MCF 10A (cell line): ENCODE measurements at regions not wholly inside any gene's neighbourhood (a gene's known extent, or its start where the extent isn't known, plus 50 kb on each side); places are given as distances from the start of the nearest gene placed in this dataset.

Experiments
- BruUV-seq: library from RNA; stranded (reverse); fragments of 400-500 nt; replicated peaks from 2 replicates; lab custom pipeline; 2021; lab: Mats Ljungman, UMichigan
- CTCF ChIA-PET: fragments of 300-600 bp; sonication (Branson Sonifier 250); formaldehyde crosslinking; extraction: SDS; loops from one replicate; lab custom pipeline; 2021; ENCODE audit warnings: antibody characterized with exemption, inconsistent platforms; lab: Yijun Ruan, JAX
- POLR2A ChIA-PET: fragments of 300-600, 350-650 bp; sonication (Branson Sonifier 250); formaldehyde crosslinking; extraction: SDS; loops from one replicate; lab custom pipeline; 2020; ENCODE audit warnings: antibody characterized with exemption, inconsistent platforms; lab: Yijun Ruan, JAX
- DNase-seq: peaks from one replicate; pipeline ENCODE4 v3.0.0-alpha.2; 2018; ENCODE audit not compliant: unreplicated experiment
- H3K27ac Mint-ChIP-seq: one replicate; pipeline ENCODE4 v1.8.0; 2022; ENCODE audit warnings: mild to moderate bottlenecking, low read depth, mixed read lengths; ENCODE audit not compliant: unreplicated experiment
- H3K27me3 Mint-ChIP-seq: one replicate; pipeline ENCODE4 v1.8.0; 2022; ENCODE audit warnings: mixed read lengths; ENCODE audit not compliant: insufficient read depth, unreplicated experiment
- H3K36me3 Mint-ChIP-seq: one replicate; pipeline ENCODE4 v1.8.0; 2022; ENCODE audit warnings: mild to moderate bottlenecking, moderate library complexity, mixed read lengths; ENCODE audit not compliant: insufficient read depth, unreplicated experiment
- H3K4me1 Mint-ChIP-seq: one replicate; pipeline ENCODE4 v1.8.0; 2022; ENCODE audit warnings: mixed read lengths; ENCODE audit not compliant: insufficient read depth, unreplicated experiment
- H3K4me3 Mint-ChIP-seq: one replicate; pipeline ENCODE4 v1.8.0; 2022; ENCODE audit warnings: mild to moderate bottlenecking, moderate library complexity, mixed read lengths; ENCODE audit not compliant: unreplicated experiment
- H3K9me3 Mint-ChIP-seq: one replicate; pipeline ENCODE4 v1.8.0; 2022; ENCODE audit warnings: mixed read lengths; ENCODE audit not compliant: unreplicated experiment
- CTCF ChIP-seq: fragments of 200-600 bp; IDR thresholded peaks from one replicate; pipeline ENCODE4 v1.8.0; 2022; ENCODE audit warnings: antibody characterized with exemption, mild to moderate bottlenecking; ENCODE audit not compliant: unreplicated experiment
- intact Hi-C: fragments of 100-400 bp; cut with micrococcal nuclease; formaldehyde crosslinking; loops from 2 replicates; pipeline ENCODE4 v1.14.1; 2022

- Mint-ChIP-seq H3K4me1 (peaks cover 24% of the 10 kb centered on the region), H3K27me3 (no peaks in the 10 kb centered on the region), H3K36me3 (no peaks in the 10 kb centered on the region), H3K27ac (peak overlapping the region; percentile 80), H3K4me3 (no peak overlapping the region), H3K9me3 (no peaks in the 10 kb centered on the region)
- ChIA-PET CTCF (interaction anchor here (0.6 to 1.2 kb wide), 2 partner anchors 12 to 525 kb away, joined by 3 read pairs; no protein-coding TSS in a partner anchor), POLR2A (no interaction called here)
- TF ChIP-seq CTCF: no peak
- DNase-seq: no peak
- BruUV-seq: no TSS peak
- intact Hi-C loops: no loop called here
Measured at GRCh38 chr11:91164452-91164822, 941.6 kb upstream of the CHORDC1 start.

- no peak for TF ChIP-seq CTCF
- ChIA-PET CTCF (interaction anchor here (0.6 to 1.2 kb wide), 2 partner anchors 12 to 524 kb away, joined by 3 read pairs; no protein-coding TSS in a partner anchor), POLR2A (no interaction called here)
- Mint-ChIP-seq H3K4me1 (peaks cover 26% of the 10 kb centered on the region), H3K36me3 (no peaks in the 10 kb centered on the region), H3K9me3 (no peaks in the 10 kb centered on the region), H3K27ac (peak overlapping the region; percentile 80), H3K4me3 (no peak overlapping the region), H3K27me3 (no peaks in the 10 kb centered on the region)
- BruUV-seq: no TSS peak
- peak; percentile 49 for DNase-seq
- intact Hi-C loops: no loop called here
Measured at GRCh38 chr11:91163619-91164451, 941.0 kb upstream of the CHORDC1 start.

- ChIA-PET POLR2A (no interaction called here), CTCF (interaction anchor here (0.7 kb wide), 1 partner anchor 194 kb away, joined by 5 read pairs; no protein-coding TSS in a partner anchor)
- no peaks in the 10 kb centered on the region for H3K27me3 Mint-ChIP-seq
- no peak overlapping the region for H3K27ac Mint-ChIP-seq
- TF ChIP-seq CTCF: no peak
- H3K4me1 Mint-ChIP-seq: peaks cover 26% of the 10 kb centered on the region
- intact Hi-C loops: no loop called here
- BruUV-seq: no TSS peak
- DNase-seq: no peak
- no peaks in the 10 kb centered on the region for H3K9me3 Mint-ChIP-seq
- no peak overlapping the region for H3K4me3 Mint-ChIP-seq
- no peaks in the 10 kb centered on the region for H3K36me3 Mint-ChIP-seq
Measured at GRCh38 chr11:91160661-91161060, 937.8 kb upstream of the CHORDC1 start.

GRCh38 chr11:91158891-91159537, 936.2 kb upstream of the CHORDC1 start:
- no peaks in the 10 kb centered on the region for H3K36me3 Mint-ChIP-seq
- no peaks in the 10 kb centered on the region for H3K27me3 Mint-ChIP-seq
- BruUV-seq: no TSS peak
- no peak for TF ChIP-seq CTCF
- peak overlapping the region; percentile 7 for H3K27ac Mint-ChIP-seq
- H3K4me1 Mint-ChIP-seq: peaks cover 19% of the 10 kb centered on the region
- intact Hi-C loops: no loop called here
- no peaks in the 10 kb centered on the region for H3K9me3 Mint-ChIP-seq
- CTCF ChIA-PET: interaction anchor here (0.7 kb wide), 1 partner anchor 141 kb away, joined by 4 read pairs; no protein-coding TSS in a partner anchor
- no peak overlapping the region for H3K4me3 Mint-ChIP-seq
- peak; percentile 36 for DNase-seq
- POLR2A ChIA-PET: no interaction called here
